Spinal cord (tissue), 9 donors: ENCODE measurements at regions not wholly inside any gene's neighbourhood (a gene's known extent, or its start where the extent isn't known, plus 50 kb on each side); places are given as distances from the start of the nearest gene placed in this dataset.

Source experiments
- DNase-seq, 6 donors: peaks; one replicate each; pipeline versions ENCODE4 v3.0.0 to v3.0.0-alpha.2; 2013 to 2015; ENCODE audit warnings: low spot score in 6 of 6, low read depth in 4 of 6
- H3K27ac ChIP-seq: one replicate; pipeline ENCODE4 v1.5.1; 2013; ENCODE audit warnings: low read depth, low read length, control low read depth
- H3K27me3 ChIP-seq: one replicate; pipeline ENCODE4 v1.6.1; 2013; ENCODE audit warnings: low read length; ENCODE audit not compliant: control insufficient read depth, insufficient read depth
- H3K36me3 ChIP-seq: one replicate; pipeline ENCODE4 v1.6.1; 2013; ENCODE audit warnings: low read length; ENCODE audit not compliant: control insufficient read depth, insufficient read depth
- H3K4me1 ChIP-seq: one replicate; pipeline ENCODE4 v1.6.1; 2013; ENCODE audit warnings: low read length; ENCODE audit not compliant: control insufficient read depth, insufficient read depth
- H3K4me3 ChIP-seq: one replicate; pipeline ENCODE4 v1.5.1; 2013; ENCODE audit warnings: low read depth, low read length, control low read depth
- H3K9me3 ChIP-seq: one replicate; pipeline ENCODE4 v1.6.1; 2013; ENCODE audit warnings: low read length; ENCODE audit not compliant: control insufficient read depth, insufficient read depth
- WGBS: methylation state at CpG from one replicate; pipeline ENCODE4 v1.1.5; 2013; ENCODE audit warnings: missing lambda C conversion rate; ENCODE audit not compliant: insufficient coverage; 5-methylcytosine and 5-hydroxymethylcytosine counted together
- donor health status: healthy.

GRCh38 chr17:79672496-79672895, 58.2 kb upstream of the ENPP7 start:
- peaks cover 26% of the 10 kb centered on the region for H3K4me1 ChIP-seq
- H3K36me3 ChIP-seq: no peaks in the 10 kb centered on the region
- H3K4me3 ChIP-seq: no peak overlapping the region
- peaks cover 2% of the 10 kb centered on the region for H3K27me3 ChIP-seq
- DNase-seq: no peak
- no peak overlapping the region for H3K27ac ChIP-seq
- peaks cover 4% of the 10 kb centered on the region for H3K9me3 ChIP-seq
- WGBS: 93% methylated on average over 3 of the region's 5 CpGs

- WGBS: 6% methylated on average over 10 of the region's 13 CpGs
- H3K27me3 ChIP-seq: peaks cover 2% of the 10 kb centered on the region
- peak in 3 of 6 donors; percentile 47 to 86 (median 78) for DNase-seq
Observed at GRCh38 chr17:79671085-79671694, 59.6 kb upstream of the ENPP7 start.

GRCh38 chr17:79670537-79671084, 59.8 kb upstream of the RBFOX3 start:
- H3K27ac ChIP-seq: no peak overlapping the region
- no peaks in the 10 kb centered on the region for H3K36me3 ChIP-seq
- H3K4me3 ChIP-seq: no peak overlapping the region
- peak in 2 of 6 donors; percentile 35 to 87 for DNase-seq
- peaks cover 4% of the 10 kb centered on the region for H3K9me3 ChIP-seq
- peaks cover 2% of the 10 kb centered on the region for H3K27me3 ChIP-seq
- peaks cover 32% of the 10 kb centered on the region for H3K4me1 ChIP-seq
- 33% methylated on average over 11 of the region's 15 CpGs for WGBS

More at GRCh38 chr17:79671085-79671694, 59.6 kb upstream of the ENPP7 start:
- Histone ChIP-seq H3K4me1 (peaks cover 27% of the 10 kb centered on the region), H3K9me3 (peaks cover 4% of the 10 kb centered on the region), H3K27ac (no peak overlapping the region), H3K36me3 (no peaks in the 10 kb centered on the region), H3K4me3 (no peak overlapping the region)

GRCh38 chr17:79669861-79670260, 59.0 kb upstream of the RBFOX3 start:
- no peak for DNase-seq
- no peaks in the 10 kb centered on the region for H3K36me3 ChIP-seq
- peaks cover 38% of the 10 kb centered on the region for H3K4me1 ChIP-seq
- no peak overlapping the region for H3K27ac ChIP-seq
- 54% methylated on average over 3 of the region's 4 CpGs for WGBS
- H3K9me3 ChIP-seq: peaks cover 4% of the 10 kb centered on the region
- H3K4me3 ChIP-seq: no peak overlapping the region
- H3K27me3 ChIP-seq: peaks cover 4% of the 10 kb centered on the region

GRCh38 chr17:79668344-79669250, 57.7 kb upstream of the RBFOX3 start:
- H3K27ac ChIP-seq: no peak overlapping the region
- H3K36me3 ChIP-seq: no peaks in the 10 kb centered on the region
- WGBS: 70% methylated on average over 16 of the region's 17 CpGs
- H3K4me3 ChIP-seq: no peak overlapping the region
- no peaks in the 10 kb centered on the region for H3K9me3 ChIP-seq
- DNase-seq: peak in 2 of 6 donors; percentile 38 to 70
- peaks cover 38% of the 10 kb centered on the region for H3K4me1 ChIP-seq
- H3K27me3 ChIP-seq: peaks cover 4% of the 10 kb centered on the region

- Histone ChIP-seq H3K27ac (no peak overlapping the region), H3K36me3 (no peaks in the 10 kb centered on the region), H3K4me3 (no peak overlapping the region), H3K9me3 (no peaks in the 10 kb centered on the region), H3K4me1 (peaks cover 38% of the 10 kb centered on the region), H3K27me3 (peaks cover 6% of the 10 kb centered on the region)
- DNase-seq: no peak
- 96% methylated on average over 8 of the region's 8 CpGs for WGBS
Observed at GRCh38 chr17:79667746-79668145, 56.9 kb upstream of the RBFOX3 start.

- Histone ChIP-seq H3K27me3 (peaks cover 6% of the 10 kb centered on the region), H3K27ac (no peak overlapping the region), H3K4me3 (no peak overlapping the region), H3K36me3 (no peaks in the 10 kb centered on the region), H3K4me1 (peaks cover 38% of the 10 kb centered on the region), H3K9me3 (no peaks in the 10 kb centered on the region)
- no peak for DNase-seq
- WGBS: 89% methylated on average over 13 of the region's 14 CpGs
Observed at GRCh38 chr17:79667121-79667715, 56.4 kb upstream of the RBFOX3 start.

- WGBS: 91% methylated on average over 6 of the region's 7 CpGs
- Histone ChIP-seq H3K4me3 (no peak overlapping the region), H3K36me3 (no peaks in the 10 kb centered on the region), H3K27ac (no peak overlapping the region), H3K27me3 (peaks cover 6% of the 10 kb centered on the region), H3K9me3 (no peaks in the 10 kb centered on the region), H3K4me1 (peaks cover 33% of the 10 kb centered on the region)
- DNase-seq: no peak
Observed at GRCh38 chr17:79666111-79666510, 55.3 kb upstream of the RBFOX3 start.

GRCh38 chr17:79664930-79665737, 54.3 kb upstream of the RBFOX3 start:
- no peaks in the 10 kb centered on the region for H3K9me3 ChIP-seq
- peak in 3 of 6 donors; percentile 64 to 96 (median 89) for DNase-seq
- peaks cover 23% of the 10 kb centered on the region for H3K4me1 ChIP-seq
- no peaks in the 10 kb centered on the region for H3K36me3 ChIP-seq
- peaks cover 6% of the 10 kb centered on the region for H3K27me3 ChIP-seq
- 26% methylated on average over 20 of the region's 22 CpGs for WGBS
- no peak overlapping the region for H3K4me3 ChIP-seq
- no peak overlapping the region for H3K27ac ChIP-seq
